ENCODE measurements at regions not wholly inside any gene's neighbourhood (a gene's known extent, or its start where the extent isn't known, plus 50 kb on each side); places are given as distances from the start of the nearest gene placed in this dataset.

GRCh38 chr5:101989659-101990058 is 306.4 kb downstream of the SLCO4C1 start:
- no peaks in the 10 kb centered on the region for H3K27me3 Mint-ChIP-seq (ENCODE audit: insufficient read depth, unreplicated experiment)
- no peak overlapping the region for H3K27ac Mint-ChIP-seq (ENCODE audit: unreplicated experiment)
- DNase-seq = no peak
- Histone ChIP-seq H3K4me3 (ENCODE audit: low read depth, low read length) (no peak overlapping the region), H3K36me3 (ENCODE audit: control insufficient read depth, insufficient read depth, low read length) (no peaks in the 10 kb centered on the region), H3K4me1 (peaks cover 7% of the 10 kb centered on the region), H3K9me3 (no peaks in the 10 kb centered on the region), H3K27me3 (replicated peaks; ENCODE audit: control insufficient read depth, insufficient read depth, low read length) (no peaks in the 10 kb centered on the region)
- no TSS peak for BruUV-seq (replicated peaks)
- intact Hi-C loops (cut with micrococcal nuclease; ENCODE audit: unreplicated experiment) = no loop called here
- H3K9me3 Mint-ChIP-seq (ENCODE audit: unreplicated experiment) = peaks cover 22% of the 10 kb centered on the region
- peaks cover 8% of the 10 kb centered on the region for H3K36me3 Mint-ChIP-seq (ENCODE audit: insufficient read depth, unreplicated experiment)
- POLR2A ChIA-PET = interaction anchor here (0.7 kb wide), 1 partner anchor 235 kb away, joined by 3 read pairs; no protein-coding TSS in a partner anchor
- CTCF ChIA-PET = interaction anchor here (0.7 kb wide), 1 partner anchor 9 kb away, joined by 3 read pairs; no protein-coding TSS in a partner anchor
- H3K4me3 Mint-ChIP-seq (ENCODE audit: unreplicated experiment) = no peak overlapping the region
- H3K4me1 Mint-ChIP-seq (ENCODE audit: low read depth, unreplicated experiment) = peaks cover 21% of the 10 kb centered on the region
- TF ChIP-seq CTCF (IDR thresholded peaks at IDR 0.05; ENCODE audit: insufficient read depth in 1 of 2, low read depth in 1 of 2, low read length in 1 of 2, severe bottlenecking in 1 of 2, unreplicated experiment in 1 of 2) = no peak

GRCh38 chr5:101977729-101978345 is 318.2 kb downstream of the SLCO4C1 start:
- DNase-seq = peak in 1 of 2 experiments; percentile 52
- Mint-ChIP-seq H3K36me3 (ENCODE audit: insufficient read depth, unreplicated experiment) (no peaks in the 10 kb centered on the region), H3K9me3 (ENCODE audit: unreplicated experiment) (no peaks in the 10 kb centered on the region), H3K27me3 (ENCODE audit: insufficient read depth, unreplicated experiment) (peaks cover 3% of the 10 kb centered on the region), H3K27ac (ENCODE audit: unreplicated experiment) (no peak overlapping the region), H3K4me1 (ENCODE audit: low read depth, unreplicated experiment) (no peaks in the 10 kb centered on the region), H3K4me3 (ENCODE audit: unreplicated experiment) (no peak overlapping the region)
- Histone ChIP-seq H3K27me3 (replicated peaks; ENCODE audit: control insufficient read depth, insufficient read depth, low read length) (no peaks in the 10 kb centered on the region), H3K4me3 (ENCODE audit: low read depth, low read length) (no peak overlapping the region), H3K36me3 (ENCODE audit: control insufficient read depth, insufficient read depth, low read length) (no peaks in the 10 kb centered on the region), H3K9me3 (no peaks in the 10 kb centered on the region), H3K4me1 (no peaks in the 10 kb centered on the region)
- ChIA-PET CTCF (interaction anchor here (0.6 to 1.8 kb wide), 3 partner anchors 35 to 248 kb away, joined by 3 to 5 read pairs (median 3); no protein-coding TSS in a partner anchor), POLR2A (no interaction called here)
- intact Hi-C loops (cut with micrococcal nuclease; ENCODE audit: unreplicated experiment) = loop anchor here (1.0 to 5.0 kb wide), 6 partner anchors 36 to 301 kb away; no protein-coding TSS in a partner anchor
- TF ChIP-seq CTCF (IDR thresholded peaks at IDR 0.05; ENCODE audit: insufficient read depth in 1 of 2, low read depth in 1 of 2, low read length in 1 of 2, severe bottlenecking in 1 of 2, unreplicated experiment in 1 of 2) = peak; percentile 66 to 70
- no TSS peak for BruUV-seq (replicated peaks)

- H3K36me3 Mint-ChIP-seq (ENCODE audit: insufficient read depth, unreplicated experiment) = no peaks in the 10 kb centered on the region
- H3K27ac Mint-ChIP-seq (ENCODE audit: unreplicated experiment) = no peak overlapping the region
- ChIA-PET CTCF (no interaction called here), POLR2A (no interaction called here)
- H3K4me3 ChIP-seq (ENCODE audit: low read depth, low read length) = no peak overlapping the region
- H3K27me3 ChIP-seq (replicated peaks; ENCODE audit: control insufficient read depth, insufficient read depth, low read length) = no peaks in the 10 kb centered on the region
- H3K27me3 Mint-ChIP-seq (ENCODE audit: insufficient read depth, unreplicated experiment) = peaks cover 3% of the 10 kb centered on the region
- no TSS peak for BruUV-seq (replicated peaks)
- no peaks in the 10 kb centered on the region for H3K4me1 ChIP-seq
- H3K9me3 ChIP-seq = no peaks in the 10 kb centered on the region
- DNase-seq = no peak
- intact Hi-C loops (cut with micrococcal nuclease; ENCODE audit: unreplicated experiment) = loop anchor here (1.0 to 5.0 kb wide), 6 partner anchors 35 to 300 kb away; no protein-coding TSS in a partner anchor
- no peaks in the 10 kb centered on the region for H3K9me3 Mint-ChIP-seq (ENCODE audit: unreplicated experiment)
- no peak for TF ChIP-seq CTCF (IDR thresholded peaks at IDR 0.05; ENCODE audit: insufficient read depth in 1 of 2, low read depth in 1 of 2, low read length in 1 of 2, severe bottlenecking in 1 of 2, unreplicated experiment in 1 of 2)
- no peaks in the 10 kb centered on the region for H3K36me3 ChIP-seq (ENCODE audit: control insufficient read depth, insufficient read depth, low read length)
- no peaks in the 10 kb centered on the region for H3K4me1 Mint-ChIP-seq (ENCODE audit: low read depth, unreplicated experiment)
- no peak overlapping the region for H3K4me3 Mint-ChIP-seq (ENCODE audit: unreplicated experiment)
These were observed 319.2 kb downstream of the SLCO4C1 start for GRCh38 chr5:101976933-101977332.
